ENCODE measurements at regions not wholly inside any gene's neighbourhood (a gene's known extent, or its start where the extent isn't known, plus 50 kb on each side); places are given as distances from the start of the nearest gene placed in this dataset.

- no peak overlapping the region for H3K9ac ChIP-seq (ENCODE audit: low read length)
- no peak overlapping the region for H3K27ac ChIP-seq (ENCODE audit: low read depth, low read length)
- no peaks in the 10 kb centered on the region for H3K36me3 ChIP-seq (ENCODE audit: control insufficient read depth, insufficient read depth, low read length)
- H3K27me3 ChIP-seq (ENCODE audit: control insufficient read depth, insufficient read depth, low read length), result no peaks in the 10 kb centered on the region
- peaks cover 5% of the 10 kb centered on the region for H3K4me1 ChIP-seq (ENCODE audit: control insufficient read depth, insufficient read depth, low read length)
- no peak overlapping the region for H3K4me3 ChIP-seq (ENCODE audit: low read length)
Measured at GRCh38 chr2:188917632-188918031, 56.5 kb upstream of the COL3A1 start.

DNA sequence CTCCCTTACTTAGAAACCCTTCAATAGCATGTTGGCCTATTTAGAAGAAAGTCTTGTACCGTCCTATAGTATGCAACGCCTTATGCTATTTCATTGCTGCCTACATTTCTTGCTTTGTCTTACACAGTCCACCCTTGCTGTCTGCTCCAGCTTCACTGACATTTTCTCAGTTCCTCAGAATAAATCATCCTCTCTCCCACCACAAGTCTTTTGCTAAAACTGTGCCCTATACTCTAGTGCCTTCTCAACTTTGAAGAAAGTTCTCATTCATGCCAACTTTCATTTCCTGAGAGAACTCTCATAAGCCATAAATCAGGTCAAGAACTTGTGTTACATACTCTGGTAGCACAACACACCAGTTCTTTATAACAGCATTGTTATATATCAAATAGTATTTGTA lies 54.3 kb upstream of the COL3A1 start:
- no peak overlapping the region for H3K27ac ChIP-seq (ENCODE audit: low read depth, low read length)
- H3K36me3 ChIP-seq (ENCODE audit: control insufficient read depth, insufficient read depth, low read length), result no peaks in the 10 kb centered on the region
- H3K4me1 ChIP-seq (ENCODE audit: control insufficient read depth, insufficient read depth, low read length), result peaks cover 5% of the 10 kb centered on the region
- H3K4me3 ChIP-seq (ENCODE audit: low read length), result no peak overlapping the region
- no peak overlapping the region for H3K9ac ChIP-seq (ENCODE audit: low read length)
- no peaks in the 10 kb centered on the region for H3K27me3 ChIP-seq (ENCODE audit: control insufficient read depth, insufficient read depth, low read length)

DNA sequence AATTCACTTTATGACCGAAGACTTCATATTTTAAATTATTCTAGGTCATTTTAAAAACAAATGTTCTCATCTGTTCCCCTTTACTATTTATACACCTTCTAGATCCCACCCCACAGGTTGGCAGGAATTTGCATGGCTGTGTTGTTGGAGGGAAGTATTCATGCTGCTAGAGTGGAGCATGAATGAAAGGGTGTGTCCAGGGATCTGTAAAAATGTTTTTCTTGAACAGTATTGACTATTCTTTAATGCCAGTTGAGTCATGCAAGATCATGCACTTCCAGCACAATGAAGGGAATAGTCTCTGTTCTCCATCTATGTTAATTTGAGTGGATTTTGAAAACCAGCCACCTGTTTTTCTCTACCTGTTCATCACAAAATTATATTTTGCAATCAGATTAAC lies 52.0 kb upstream of the COL3A1 start:
- Histone ChIP-seq H3K27ac (ENCODE audit: low read depth, low read length) (no peak overlapping the region), H3K27me3 (ENCODE audit: control insufficient read depth, insufficient read depth, low read length) (no peaks in the 10 kb centered on the region), H3K36me3 (ENCODE audit: control insufficient read depth, insufficient read depth, low read length) (no peaks in the 10 kb centered on the region), H3K9ac (ENCODE audit: low read length) (no peak overlapping the region), H3K4me1 (ENCODE audit: control insufficient read depth, insufficient read depth, low read length) (no peaks in the 10 kb centered on the region), H3K4me3 (ENCODE audit: low read length) (no peak overlapping the region)
